SK-N-MC (cell line): ENCODE measurements at regions not wholly inside any gene's neighbourhood (a gene's known extent, or its start where the extent isn't known, plus 50 kb on each side); places are given as distances from the start of the nearest gene placed in this dataset.

Experiments used
- EZH2 ChIP-seq: fragments of 200-600 bp; sonication (generic); IDR thresholded peaks from one replicate; pipeline ENCODE4 v1.6.1; 2017; ENCODE audit warnings: antibody characterized with exemption
- POLR2AphosphoS5 ChIP-seq: IDR thresholded peaks from 2 replicates; pipeline ENCODE4 v1.6.1; 2012; ENCODE audit warnings: mild to moderate bottlenecking, low read depth, low read length, borderline replicate concordance

DNA sequence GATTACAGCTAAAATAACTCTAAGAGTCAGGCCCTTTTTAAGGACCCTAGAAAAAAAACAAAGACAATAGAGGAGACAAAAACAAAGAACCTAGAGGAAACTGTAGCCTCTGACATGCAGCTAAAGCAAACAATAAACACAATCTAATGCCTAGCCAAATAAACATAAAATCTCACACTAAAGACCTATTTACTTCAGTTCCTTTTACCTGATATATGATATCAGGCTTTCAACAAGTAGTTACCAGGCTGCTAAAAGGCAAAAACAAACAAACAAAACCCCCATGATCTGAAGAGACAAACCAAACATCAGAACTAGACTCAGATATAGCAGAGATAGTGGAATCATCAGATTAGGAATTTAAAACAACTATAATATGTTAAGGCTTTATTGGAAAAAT is 226.5 kb upstream of the POU5F2 start:
- TF ChIP-seq EZH2 (no peak), POLR2AphosphoS5 (no peak)
